Skeletal muscle tissue (tissue), 3 donors: ENCODE measurements at regions not wholly inside any gene's neighbourhood (a gene's known extent, or its start where the extent isn't known, plus 50 kb on each side); places are given as distances from the start of the nearest gene placed in this dataset.

ENCODE experiments used
- H3K27ac ChIP-seq: one replicate; pipeline ENCODE4 v1.7.0; 2013; ENCODE audit warnings: mild to moderate bottlenecking, low read depth, low read length, inconsistent platforms
- H3K27me3 ChIP-seq, 3 donors: one replicate each; pipeline ENCODE4 v1.7.0; 2013; ENCODE audit warnings: low read length in 3 of 3; ENCODE audit not compliant: control insufficient read depth in 3 of 3, insufficient read depth in 3 of 3
- H3K36me3 ChIP-seq, 3 donors: one replicate each; pipeline ENCODE4 v1.7.0; 2013; ENCODE audit warnings: low read length in 3 of 3; ENCODE audit not compliant: control insufficient read depth in 3 of 3, insufficient read depth in 3 of 3
- H3K4me1 ChIP-seq, 3 donors: one replicate each; pipeline ENCODE4 v1.7.0; 2013; ENCODE audit warnings: low read length in 3 of 3, mild to moderate bottlenecking in 3 of 3; ENCODE audit not compliant: control insufficient read depth in 3 of 3, insufficient read depth in 3 of 3
- H3K4me3 ChIP-seq, 3 donors: one replicate each; pipeline ENCODE4 v1.7.0; 2013; ENCODE audit warnings: low read length in 3 of 3
- H3K9ac ChIP-seq, 3 donors: one replicate each; pipeline ENCODE4 v1.7.0; 2013; ENCODE audit warnings: low read length in 3 of 3, mild to moderate bottlenecking in 3 of 3, moderate library complexity in 2 of 3, low read depth in 1 of 3
- H3K9me3 ChIP-seq, 3 donors: one replicate each; pipeline ENCODE4 v1.7.0; 2013; ENCODE audit warnings: low read length in 3 of 3; ENCODE audit not compliant: control insufficient read depth in 3 of 3
- donor health status: Osteomylitis.

- no peak overlapping the region for H3K27ac ChIP-seq
- H3K4me1 ChIP-seq = no peaks in the 10 kb centered on the region
- H3K4me3 ChIP-seq = no peak overlapping the region
- H3K27me3 ChIP-seq = peaks cover 8 to 29% (median 29%) of the 10 kb centered on the region in 3 donors
- H3K36me3 ChIP-seq = no peaks in the 10 kb centered on the region
- H3K9ac ChIP-seq = no peak overlapping the region
- H3K9me3 ChIP-seq = no peaks in the 10 kb centered on the region
Observed at GRCh38 chr2:239569401-239570090, 168.7 kb upstream of the HDAC4 start.

- Histone ChIP-seq H3K9me3 (no peaks in the 10 kb centered on the region), H3K36me3 (no peaks in the 10 kb centered on the region), H3K4me1 (no peaks in the 10 kb centered on the region), H3K27ac (no peak overlapping the region), H3K4me3 (no peak overlapping the region), H3K9ac (no peak overlapping the region), H3K27me3 (peaks cover 11 to 33% (median 31%) of the 10 kb centered on the region in 3 donors)
Observed at GRCh38 chr2:239568601-239569000, 167.8 kb upstream of the HDAC4 start.

- Histone ChIP-seq H3K4me3 (no peak overlapping the region), H3K4me1 (no peaks in the 10 kb centered on the region), H3K36me3 (no peaks in the 10 kb centered on the region), H3K27ac (no peak overlapping the region), H3K27me3 (peaks cover 13 to 39% (median 35%) of the 10 kb centered on the region in 3 donors), H3K9ac (no peak overlapping the region), H3K9me3 (no peaks in the 10 kb centered on the region)
Observed at GRCh38 chr2:239567786-239568185, 167.0 kb upstream of the HDAC4 start.

GRCh38 chr2:239566995-239567568 lies 166.3 kb upstream of the HDAC4 start:
- Histone ChIP-seq H3K36me3 (no peaks in the 10 kb centered on the region), H3K4me1 (no peaks in the 10 kb centered on the region), H3K9ac (no peak overlapping the region), H3K27me3 (peaks cover 13 to 37% (median 31%) of the 10 kb centered on the region in 3 donors), H3K9me3 (no peaks in the 10 kb centered on the region), H3K27ac (no peak overlapping the region), H3K4me3 (no peak overlapping the region)

GRCh38 chr2:239566162-239566994 lies 165.6 kb upstream of the HDAC4 start:
- no peak overlapping the region for H3K27ac ChIP-seq
- H3K27me3 ChIP-seq = peaks cover 16 to 37% (median 31%) of the 10 kb centered on the region in 3 donors
- H3K9ac ChIP-seq = no peak overlapping the region

GRCh38 chr2:239564587-239564986 lies 163.8 kb upstream of the HDAC4 start:
- Histone ChIP-seq H3K4me1 (no peaks in the 10 kb centered on the region), H3K27me3 (peaks cover 16 to 22% (median 20%) of the 10 kb centered on the region in 3 donors), H3K9ac (no peak overlapping the region), H3K36me3 (no peaks in the 10 kb centered on the region), H3K27ac (no peak overlapping the region), H3K9me3 (no peaks in the 10 kb centered on the region), H3K4me3 (no peak overlapping the region)

More at GRCh38 chr2:239566162-239566994, 165.6 kb upstream of the HDAC4 start:
- H3K4me3 ChIP-seq = no peak overlapping the region
- H3K4me1 ChIP-seq = no peaks in the 10 kb centered on the region
- no peaks in the 10 kb centered on the region for H3K9me3 ChIP-seq
- no peaks in the 10 kb centered on the region for H3K36me3 ChIP-seq

- H3K36me3 ChIP-seq = no peaks in the 10 kb centered on the region
- H3K4me1 ChIP-seq = no peaks in the 10 kb centered on the region
- no peak overlapping the region for H3K4me3 ChIP-seq
- H3K9me3 ChIP-seq = no peaks in the 10 kb centered on the region
- no peak overlapping the region for H3K9ac ChIP-seq
- no peak overlapping the region for H3K27ac ChIP-seq
- peaks cover 17 to 28% (median 19%) of the 10 kb centered on the region in 3 donors for H3K27me3 ChIP-seq
Observed at GRCh38 chr2:239563561-239563960, 162.7 kb upstream of the HDAC4 start.

GRCh38 chr2:239561446-239562001 lies 160.7 kb upstream of the HDAC4 start:
- Histone ChIP-seq H3K9ac (no peak overlapping the region), H3K27me3 (peaks cover 16 to 31% (median 19%) of the 10 kb centered on the region in 3 donors), H3K4me3 (no peak overlapping the region), H3K4me1 (no peaks in the 10 kb centered on the region), H3K36me3 (no peaks in the 10 kb centered on the region), H3K27ac (no peak overlapping the region), H3K9me3 (no peaks in the 10 kb centered on the region)

- Histone ChIP-seq H3K4me1 (no peaks in the 10 kb centered on the region), H3K27ac (no peak overlapping the region), H3K9me3 (no peaks in the 10 kb centered on the region), H3K36me3 (no peaks in the 10 kb centered on the region), H3K27me3 (peaks cover 10 to 22% (median 11%) of the 10 kb centered on the region in 3 donors), H3K9ac (no peak overlapping the region), H3K4me3 (no peak overlapping the region)
Observed at GRCh38 chr2:239559417-239560261, 158.8 kb upstream of the HDAC4 start.
